NCI-H446 (cell line): ENCODE measurements at regions not wholly inside any gene's neighbourhood (a gene's known extent, or its start where the extent isn't known, plus 50 kb on each side); places are given as distances from the start of the nearest gene placed in this dataset.
"Not testable (repeated sequence)": the region's sequence is repeated elsewhere in the genome, so short reads cannot be mapped to it uniquely, and the experiment has no call there.

Experiments
- DNase-seq, 2 experiments: peaks; one replicate each; lab custom pipeline; 2025; lab: John Stamatoyannopoulos, UW

GRCh38 chr1:157368363-157368762 lies 184.0 kb downstream of the FCRL5 start:
- DNase-seq = no peak

GRCh38 chr1:157367870-157368269 lies 184.4 kb downstream of the FCRL5 start:
- no peak for DNase-seq

GRCh38 chr1:157367091-157367739 lies 185.1 kb downstream of the FCRL5 start:
- DNase-seq = no peak

GRCh38 chr1:157364612-157365011 lies 187.7 kb downstream of the FCRL5 start:
- DNase-seq = no peak

GRCh38 chr1:157363660-157364140 lies 188.6 kb downstream of the FCRL5 start:
- peak in 1 of 2 experiments; percentile 49 for DNase-seq

- no peak for DNase-seq
These were observed 192.3 kb downstream of the FCRL5 start for GRCh38 chr1:157360023-157360390.

- DNase-seq = no peak
These were observed 192.8 kb downstream of the FCRL5 start for GRCh38 chr1:157359314-157360022.

GRCh38 chr1:157357111-157357510 lies 195.2 kb downstream of the FCRL5 start:
- no peak for DNase-seq

GRCh38 chr1:157356601-157357000 lies 195.7 kb downstream of the FCRL5 start:
- DNase-seq = no peak

- DNase-seq = no peak
These were observed 198.8 kb downstream of the FCRL5 start for GRCh38 chr1:157353546-157353945.

- no peak for DNase-seq
These were observed 199.4 kb downstream of the FCRL5 start for GRCh38 chr1:157352817-157353408.

- no peak for DNase-seq
These were observed 200.1 kb downstream of the FCRL5 start for GRCh38 chr1:157352216-157352615.

- DNase-seq = not testable (repeated sequence)
These were observed 200.5 kb downstream of the FCRL5 start for GRCh38 chr1:157351800-157352199.

GRCh38 chr1:157348538-157349480 lies 203.5 kb downstream of the FCRL5 start:
- DNase-seq = no peak

- DNase-seq = no peak
These were observed 204.8 kb downstream of the FCRL5 start for GRCh38 chr1:157347506-157347905.

GRCh38 chr1:157337785-157338184 lies 199.6 kb upstream of the ETV3 start:
- not testable (repeated sequence) for DNase-seq

- no peak for DNase-seq
These were observed 196.9 kb upstream of the ETV3 start for GRCh38 chr1:157335056-157335455.

- no peak for DNase-seq
These were observed 195.8 kb upstream of the ETV3 start for GRCh38 chr1:157334041-157334440.

GRCh38 chr1:157330177-157330576 lies 192.0 kb upstream of the ETV3 start:
- not testable (repeated sequence) for DNase-seq

- DNase-seq = not testable (repeated sequence)
These were observed 189.9 kb upstream of the ETV3 start for GRCh38 chr1:157328120-157328519.

- DNase-seq = no peak
These were observed 188.1 kb upstream of the ETV3 start for GRCh38 chr1:157326173-157326859.
